ENCODE measurements at regions not wholly inside any gene's neighbourhood (a gene's known extent, or its start where the extent isn't known, plus 50 kb on each side); places are given as distances from the start of the nearest gene placed in this dataset.

DNA sequence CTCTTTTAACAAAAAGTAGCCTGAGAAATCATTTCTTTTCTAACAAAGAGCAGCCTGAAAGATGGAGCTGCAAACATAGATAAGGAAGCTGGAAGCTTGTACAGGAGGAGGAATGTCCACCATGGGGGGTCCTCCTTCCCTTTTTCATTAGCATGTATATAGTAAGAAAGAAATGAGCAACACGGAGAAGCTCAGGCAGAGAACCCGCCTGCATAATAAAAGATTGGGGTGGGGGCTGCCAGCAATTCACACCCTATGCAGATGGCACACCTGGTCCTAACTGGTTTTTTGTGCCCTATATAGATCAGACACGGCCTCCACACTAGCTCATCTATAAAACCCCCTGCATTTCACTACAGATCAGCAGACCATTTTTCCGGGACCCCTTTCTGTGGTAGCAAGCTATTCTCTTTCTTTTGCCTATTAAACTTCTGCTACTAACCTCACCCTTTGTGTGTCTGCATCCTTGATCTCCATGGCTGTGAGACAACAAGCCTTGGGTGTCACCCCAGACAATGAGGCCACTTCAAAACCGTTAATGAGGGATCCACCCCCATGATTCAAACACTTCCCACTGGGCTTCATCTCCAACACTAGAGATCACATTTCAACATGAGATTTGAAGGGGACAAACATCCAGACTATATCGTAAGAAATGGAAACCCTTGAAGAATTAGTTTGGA lies 167.5 kb upstream of the FREM2 start:
- no peak for DNase-seq (ENCODE audit: low read depth in 3 of 3, low spot score in 2 of 3)

GRCh38 chr13:38520041-38520440 lies 166.8 kb upstream of the FREM2 start:
- no peak for DNase-seq (ENCODE audit: low read depth in 3 of 3, low spot score in 2 of 3)

DNA sequence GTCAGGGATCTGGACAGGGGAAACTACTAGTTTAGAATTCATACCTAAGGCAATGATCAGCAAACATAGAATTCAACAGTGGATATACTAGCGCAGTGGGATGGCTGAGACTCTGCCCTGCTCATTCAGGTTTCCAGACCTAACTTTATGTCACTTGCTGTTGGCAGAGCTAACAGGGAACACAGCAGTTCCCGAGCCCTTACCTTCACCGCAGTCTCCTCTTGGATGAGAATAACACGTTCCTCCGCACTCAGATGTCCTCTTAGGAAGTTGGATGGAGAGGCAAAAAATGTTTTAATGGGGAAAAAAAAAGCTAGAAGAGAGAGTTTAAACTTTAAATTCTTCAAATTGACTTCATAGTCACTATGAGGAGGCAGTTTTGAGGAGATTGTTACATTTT lies 159.7 kb upstream of the FREM2 start:
- no peak for DNase-seq (ENCODE audit: low read depth in 3 of 3, low spot score in 2 of 3)

DNA sequence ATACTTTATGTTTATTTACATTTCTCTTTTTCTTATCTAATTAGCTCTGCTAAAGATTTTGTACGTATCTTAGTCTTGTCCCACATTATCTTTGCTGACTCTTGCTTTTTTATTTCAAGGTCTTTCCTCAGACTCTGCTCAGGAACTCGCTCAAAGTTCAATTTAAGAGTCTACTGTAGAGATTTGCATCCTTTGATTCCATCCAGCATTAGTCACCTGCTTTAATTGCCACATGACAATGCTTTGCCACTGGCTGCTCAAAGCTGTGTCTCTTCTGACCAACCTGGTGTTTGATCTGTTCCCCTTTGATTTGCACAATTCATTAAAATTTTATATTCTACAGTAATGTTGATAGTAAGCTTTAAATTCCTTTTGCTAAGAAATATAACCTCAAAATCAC lies 157.9 kb upstream of the FREM2 start:
- DNase-seq (ENCODE audit: low read depth in 3 of 3, low spot score in 2 of 3), result no peak

GRCh38 chr13:38530492-38530891 lies 156.4 kb upstream of the FREM2 start:
- peak in 1 of 3 donors; percentile 12 for DNase-seq (ENCODE audit: low read depth in 3 of 3, low spot score in 2 of 3)

GRCh38 chr13:38535261-38535660 lies 151.6 kb upstream of the FREM2 start:
- DNase-seq (ENCODE audit: low read depth in 3 of 3, low spot score in 2 of 3), result no peak

DNA sequence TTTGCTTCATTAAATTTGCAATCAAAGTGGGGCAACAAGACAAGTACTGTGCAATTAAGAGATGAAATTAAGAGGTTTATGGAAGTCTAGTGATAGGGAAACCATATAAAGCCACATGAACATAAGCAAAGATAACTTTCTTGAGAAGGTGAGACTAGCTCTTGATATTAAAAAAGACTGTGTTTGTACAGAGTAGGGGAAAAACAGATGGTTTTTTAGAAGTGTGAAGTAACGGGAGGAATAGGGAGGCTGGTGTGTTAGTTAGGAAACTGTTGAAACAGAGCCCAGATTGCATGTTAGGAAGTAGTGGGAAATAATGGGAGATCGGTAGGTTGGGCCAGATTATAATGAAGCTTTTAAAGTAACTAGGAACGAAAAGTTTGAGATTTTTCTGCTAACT lies 149.8 kb upstream of the FREM2 start:
- DNase-seq (ENCODE audit: low read depth in 3 of 3, low spot score in 2 of 3), result no peak

GRCh38 chr13:38538422-38538821 lies 148.5 kb upstream of the FREM2 start:
- no peak for DNase-seq (ENCODE audit: low read depth in 3 of 3, low spot score in 2 of 3)

GRCh38 chr13:38539632-38540031 lies 147.2 kb upstream of the FREM2 start:
- no peak for DNase-seq (ENCODE audit: low read depth in 3 of 3, low spot score in 2 of 3)

DNA sequence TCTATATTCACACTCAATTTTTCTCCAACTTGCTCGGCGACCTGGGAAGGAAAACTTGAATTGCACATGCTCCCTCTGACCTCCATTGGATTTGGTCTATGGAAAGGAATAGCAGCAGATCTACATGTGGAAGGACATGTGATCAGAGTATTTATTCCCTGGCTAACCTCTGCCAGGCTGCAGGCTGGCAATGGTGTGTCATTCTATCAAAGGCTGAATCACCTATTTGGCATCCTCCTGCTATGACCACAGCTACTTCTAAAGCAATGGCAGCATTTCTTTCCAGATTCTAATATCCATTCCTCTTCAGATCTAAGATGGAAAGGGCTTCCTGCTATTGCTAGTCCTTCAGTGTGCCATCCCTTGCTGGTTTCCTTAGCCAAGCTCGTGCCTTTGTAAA lies 144.3 kb upstream of the FREM2 start:
- no peak for DNase-seq (ENCODE audit: low read depth in 3 of 3, low spot score in 2 of 3)

- DNase-seq (ENCODE audit: low read depth in 3 of 3, low spot score in 2 of 3), result no peak
Measured at GRCh38 chr13:38543561-38543960, 143.3 kb upstream of the FREM2 start.

DNA sequence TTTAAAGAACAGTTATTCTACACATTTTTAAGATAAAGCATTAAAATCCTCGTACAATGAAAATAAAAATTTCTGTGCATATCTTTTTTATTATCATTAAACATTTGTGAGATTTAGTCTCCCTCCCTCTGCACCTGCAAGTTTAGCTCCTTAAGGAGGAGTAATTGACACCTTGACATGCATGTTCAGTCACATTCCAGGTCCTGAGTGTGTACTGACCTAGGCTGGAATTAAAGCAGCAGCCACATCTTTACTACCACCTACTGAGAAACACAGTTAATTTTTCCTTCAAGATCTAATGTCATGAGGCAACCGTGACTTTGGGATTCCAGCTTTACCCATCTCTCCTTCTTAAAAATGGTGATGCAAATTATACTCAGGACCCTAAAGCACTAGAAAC lies 123.1 kb upstream of the FREM2 start:
- no peak for DNase-seq (ENCODE audit: low read depth in 3 of 3, low spot score in 2 of 3)

- no peak for DNase-seq (ENCODE audit: low read depth in 3 of 3, low spot score in 2 of 3)
Measured at GRCh38 chr13:38564256-38565150, 122.4 kb upstream of the FREM2 start.

- no peak for DNase-seq (ENCODE audit: low read depth in 3 of 3, low spot score in 2 of 3)
Measured at GRCh38 chr13:38566023-38566422, 120.9 kb upstream of the FREM2 start.

GRCh38 chr13:38566519-38566918 lies 120.4 kb upstream of the FREM2 start:
- DNase-seq (ENCODE audit: low read depth in 3 of 3, low spot score in 2 of 3), result no peak

- DNase-seq (ENCODE audit: low read depth in 3 of 3, low spot score in 2 of 3), result no peak
Measured at GRCh38 chr13:38570706-38571105, 116.2 kb upstream of the FREM2 start.

DNA sequence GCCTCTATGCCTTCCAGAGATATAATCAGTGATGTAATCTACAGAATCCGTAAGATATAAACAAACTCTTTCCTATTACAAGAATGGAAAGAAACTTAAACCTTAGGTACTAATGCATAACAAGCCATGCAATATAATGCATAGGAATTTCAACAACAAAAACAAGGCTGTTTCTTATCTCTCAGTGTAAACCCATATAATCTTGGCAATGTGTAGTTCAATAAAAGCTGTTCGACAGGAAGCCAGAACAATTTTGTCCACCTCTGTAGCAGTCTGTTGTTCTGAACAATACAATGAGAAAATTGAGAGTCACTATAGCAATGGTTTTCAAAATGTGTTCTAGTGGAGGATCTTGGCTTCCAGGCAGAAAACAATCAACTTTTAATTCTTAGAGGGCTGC lies 111.5 kb upstream of the FREM2 start:
- DNase-seq (ENCODE audit: low read depth in 3 of 3, low spot score in 2 of 3), result no peak

- no peak for DNase-seq (ENCODE audit: low read depth in 3 of 3, low spot score in 2 of 3)
Measured at GRCh38 chr13:38577048-38577447, 109.8 kb upstream of the FREM2 start.

GRCh38 chr13:38582133-38582532 lies 104.7 kb upstream of the FREM2 start:
- peak; percentile 19 to 38 (median 23) for DNase-seq (ENCODE audit: low read depth in 3 of 3, low spot score in 2 of 3)

DNA sequence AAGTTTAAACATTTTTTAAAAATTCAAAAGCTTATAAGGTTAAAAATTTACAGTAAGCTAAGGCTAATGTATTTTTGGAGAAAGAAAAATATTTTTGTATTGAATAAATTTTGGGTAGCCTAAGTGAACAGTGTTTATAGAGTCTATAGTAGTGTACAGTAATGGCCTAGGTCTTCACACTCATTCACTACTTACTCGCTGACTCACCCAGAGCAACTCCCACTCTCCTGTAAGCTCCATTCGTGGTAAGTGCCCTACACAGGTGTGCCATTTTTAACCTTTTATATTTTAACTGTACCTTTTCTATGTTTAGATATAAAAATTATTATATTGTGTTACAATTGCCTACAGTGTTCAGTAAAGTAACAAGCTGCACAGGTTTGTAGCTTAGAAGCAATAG lies 96.6 kb upstream of the FREM2 start:
- DNase-seq (ENCODE audit: low read depth in 3 of 3, low spot score in 2 of 3), result no peak

- no peak for DNase-seq (ENCODE audit: low read depth in 3 of 3, low spot score in 2 of 3)
Measured at GRCh38 chr13:38590796-38591507, 95.9 kb upstream of the FREM2 start.

DNA sequence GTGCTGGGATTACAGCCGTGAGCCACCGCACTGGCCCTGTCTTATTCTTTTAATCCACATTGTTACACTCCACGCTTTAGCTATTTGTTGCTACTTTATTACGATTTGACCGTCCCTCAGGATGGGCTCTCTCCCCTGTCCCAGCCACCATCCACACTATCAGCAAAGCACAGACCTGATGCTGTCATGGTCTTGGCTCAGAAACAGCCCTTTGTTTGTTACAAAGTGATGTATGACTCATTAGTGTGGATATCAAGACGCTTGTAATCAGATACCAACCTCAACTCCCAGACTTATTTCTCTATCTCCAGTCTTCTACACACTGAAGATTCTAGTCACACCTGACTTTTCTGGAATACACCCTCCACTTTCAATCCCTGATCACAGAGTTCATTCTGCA lies 84.6 kb upstream of the FREM2 start:
- no peak for DNase-seq (ENCODE audit: low read depth in 3 of 3, low spot score in 2 of 3)

All from right renal cortex interstitium (tissue), 3 donors.